ENCODE measurements at regions not wholly inside any gene's neighbourhood (a gene's known extent, or its start where the extent isn't known, plus 50 kb on each side); places are given as distances from the start of the nearest gene placed in this dataset.

GRCh38 chr6:20334962-20335361, 66.7 kb upstream of the E2F3 start:
- no peak overlapping the region for H3K9ac ChIP-seq (ENCODE audit: low read length)
- H3K36me3 ChIP-seq (ENCODE audit: insufficient read depth, low read length) = no peaks in the 10 kb centered on the region
- H3F3A ChIP-seq (ENCODE audit: insufficient read depth, low read length) = no peaks in the 10 kb centered on the region
- H3K9me2 ChIP-seq (ENCODE audit: low read depth, low read length) = no peaks in the 10 kb centered on the region
- H3K9me3 ChIP-seq (ENCODE audit: low read length) = no peaks in the 10 kb centered on the region
- no peak overlapping the region for H3K27ac ChIP-seq (ENCODE audit: low read depth, low read length, poor library complexity, severe bottlenecking)
- H3K79me2 ChIP-seq (ENCODE audit: insufficient read depth, low read length) = no peaks in the 10 kb centered on the region
- TF ChIP-seq EZH2 (IDR thresholded peaks at IDR 0.05; ENCODE audit: borderline replicate concordance, low read length) = no peak
- no peak for TF ChIP-seq CTCF (IDR thresholded peaks at IDR 0.05; ENCODE audit: low read length)
- no peaks in the 10 kb centered on the region for H3K4me1 ChIP-seq (ENCODE audit: insufficient read depth, low read length, severe bottlenecking)
- H3K4me3 ChIP-seq (ENCODE audit: low read depth, low read length, poor library complexity, severe bottlenecking) = no peak overlapping the region
- H3K27me3 ChIP-seq (ENCODE audit: insufficient read depth, low read length) = no peaks in the 10 kb centered on the region
- H2AFZ ChIP-seq (ENCODE audit: low read length) = no peak overlapping the region
- H4K20me1 ChIP-seq (ENCODE audit: insufficient read depth, low read length) = no peaks in the 10 kb centered on the region
- no peak overlapping the region for H3K4me2 ChIP-seq (ENCODE audit: low read length)

- Histone ChIP-seq H2AFZ (ENCODE audit: low read length) (no peak overlapping the region), H3K27ac (ENCODE audit: low read depth, low read length, poor library complexity, severe bottlenecking) (no peak overlapping the region)
These were observed 65.8 kb upstream of the E2F3 start for GRCh38 chr6:20335872-20336271.

GRCh38 chr6:20338156-20338555, 63.5 kb upstream of the E2F3 start:
- Histone ChIP-seq H4K20me1 (ENCODE audit: insufficient read depth, low read length) (no peaks in the 10 kb centered on the region), H3K4me1 (ENCODE audit: insufficient read depth, low read length, severe bottlenecking) (no peaks in the 10 kb centered on the region), H3K27ac (ENCODE audit: low read depth, low read length, poor library complexity, severe bottlenecking) (no peak overlapping the region), H3K27me3 (ENCODE audit: insufficient read depth, low read length) (no peaks in the 10 kb centered on the region), H3K9ac (ENCODE audit: low read length) (no peak overlapping the region), H3K9me3 (ENCODE audit: low read length) (no peaks in the 10 kb centered on the region), H3K36me3 (ENCODE audit: insufficient read depth, low read length) (no peaks in the 10 kb centered on the region), H3K4me2 (ENCODE audit: low read length) (no peak overlapping the region), H3K9me2 (ENCODE audit: low read depth, low read length) (no peaks in the 10 kb centered on the region), H3K79me2 (ENCODE audit: insufficient read depth, low read length) (no peaks in the 10 kb centered on the region), H3F3A (ENCODE audit: insufficient read depth, low read length) (no peaks in the 10 kb centered on the region), H3K4me3 (ENCODE audit: low read depth, low read length, poor library complexity, severe bottlenecking) (no peak overlapping the region), H2AFZ (ENCODE audit: low read length) (no peak overlapping the region)
- TF ChIP-seq CTCF (IDR thresholded peaks at IDR 0.05; ENCODE audit: low read length) = no peak
- no peak for TF ChIP-seq EZH2 (IDR thresholded peaks at IDR 0.05; ENCODE audit: borderline replicate concordance, low read length)

More at GRCh38 chr6:20335872-20336271, 65.8 kb upstream of the E2F3 start:
- Histone ChIP-seq H3K9me3 (ENCODE audit: low read length) (no peaks in the 10 kb centered on the region), H3K27me3 (ENCODE audit: insufficient read depth, low read length) (no peaks in the 10 kb centered on the region), H3K79me2 (ENCODE audit: insufficient read depth, low read length) (no peaks in the 10 kb centered on the region), H4K20me1 (ENCODE audit: insufficient read depth, low read length) (no peaks in the 10 kb centered on the region), H3F3A (ENCODE audit: insufficient read depth, low read length) (no peaks in the 10 kb centered on the region), H3K9me2 (ENCODE audit: low read depth, low read length) (no peaks in the 10 kb centered on the region), H3K4me2 (ENCODE audit: low read length) (no peak overlapping the region), H3K4me3 (ENCODE audit: low read depth, low read length, poor library complexity, severe bottlenecking) (no peak overlapping the region), H3K36me3 (ENCODE audit: insufficient read depth, low read length) (no peaks in the 10 kb centered on the region), H3K4me1 (ENCODE audit: insufficient read depth, low read length, severe bottlenecking) (no peaks in the 10 kb centered on the region), H3K9ac (ENCODE audit: low read length) (no peak overlapping the region)
- no peak for TF ChIP-seq CTCF (IDR thresholded peaks at IDR 0.05; ENCODE audit: low read length)
- no peak for TF ChIP-seq EZH2 (IDR thresholded peaks at IDR 0.05; ENCODE audit: borderline replicate concordance, low read length)
